ENCODE measurements at regions not wholly inside any gene's neighbourhood (a gene's known extent, or its start where the extent isn't known, plus 50 kb on each side); places are given as distances from the start of the nearest gene placed in this dataset.
"Not testable (repeated sequence)": the region's sequence is repeated elsewhere in the genome, so short reads cannot be mapped to it uniquely, and the experiment has no call there.

- ATAC-seq (no peak), DNase-seq (no peak)
Observed at GRCh38 chr6:10343320-10343719, 71.6 kb downstream of the TFAP2A start.

DNA sequence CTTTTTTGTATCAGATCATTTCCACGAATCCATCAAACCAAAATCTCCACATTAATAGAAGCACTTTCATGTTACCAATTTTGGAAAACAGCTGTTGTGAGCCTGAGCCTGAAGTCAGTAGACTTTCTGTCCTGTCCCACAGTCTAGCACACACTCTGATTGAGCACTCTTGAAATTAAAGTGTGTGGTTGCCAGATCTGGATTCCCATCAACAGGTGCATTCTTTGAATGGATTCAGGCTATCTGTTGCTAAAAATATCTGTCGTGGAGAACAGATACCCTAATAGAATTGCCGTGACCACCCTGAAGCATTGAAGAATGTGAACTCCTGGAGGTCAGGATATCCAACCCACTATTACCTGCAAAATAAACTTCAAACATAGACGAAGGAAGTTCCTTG lies 73.3 kb downstream of the TFAP2A start:
- no peak for ATAC-seq

DNA sequence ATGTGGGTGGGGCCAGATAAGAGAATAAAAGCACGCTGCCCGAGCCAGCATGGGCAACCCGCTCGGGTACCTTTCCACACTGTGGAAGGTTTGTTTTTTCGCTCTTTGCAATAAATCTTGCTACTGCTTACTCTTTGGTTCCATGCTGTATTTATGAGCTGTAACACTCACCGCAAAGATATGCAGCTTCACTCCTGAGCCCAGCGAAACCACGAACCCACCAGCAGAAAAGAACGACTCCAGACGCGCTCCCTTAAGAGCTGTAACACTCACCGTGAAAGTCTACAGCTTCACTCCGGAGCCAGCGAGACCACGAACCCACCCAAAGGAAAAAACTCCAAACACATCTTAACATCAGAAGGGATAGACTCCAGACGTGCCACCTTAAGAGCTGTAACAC lies 76.7 kb downstream of the TFAP2A start:
- ATAC-seq (no peak), DNase-seq (no peak)

More for the DNA sequence above, 73.3 kb downstream of the TFAP2A start:
- no peak for DNase-seq

- DNase-seq, ATAC-seq: not testable (repeated sequence)
Observed at GRCh38 chr6:10337376-10337775, 77.5 kb downstream of the TFAP2A start.

GRCh38 chr6:10332111-10332510 lies 82.8 kb downstream of the TFAP2A start:
- DNase-seq (no peak), ATAC-seq (no peak)

- no peak for ATAC-seq
- DNase-seq, result no peak
Observed at GRCh38 chr6:10331334-10331968, 83.4 kb downstream of the TFAP2A start.

DNA sequence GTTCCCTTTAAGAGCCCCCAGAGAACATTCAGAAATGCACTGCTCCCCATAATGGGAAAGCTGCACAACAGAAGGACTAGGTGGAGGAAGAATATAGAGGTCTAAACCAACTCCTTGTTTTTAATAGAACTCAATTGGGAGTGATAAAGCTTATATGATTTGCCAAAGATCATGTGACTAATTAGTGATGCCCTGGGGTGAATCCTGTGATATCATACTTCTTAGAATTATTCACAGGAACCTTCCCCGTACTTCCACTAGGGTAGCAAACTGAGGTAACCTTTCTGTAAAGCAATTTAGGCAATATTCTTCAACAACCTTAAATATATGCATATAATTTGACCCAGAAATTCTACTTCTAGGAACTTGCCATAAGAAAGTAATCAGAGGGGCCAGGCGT lies 84.4 kb downstream of the TFAP2A start:
- no peak for DNase-seq
- no peak for ATAC-seq

GRCh38 chr6:10323018-10323417 lies 91.9 kb downstream of the TFAP2A start:
- ATAC-seq (no peak), DNase-seq (no peak)

DNA sequence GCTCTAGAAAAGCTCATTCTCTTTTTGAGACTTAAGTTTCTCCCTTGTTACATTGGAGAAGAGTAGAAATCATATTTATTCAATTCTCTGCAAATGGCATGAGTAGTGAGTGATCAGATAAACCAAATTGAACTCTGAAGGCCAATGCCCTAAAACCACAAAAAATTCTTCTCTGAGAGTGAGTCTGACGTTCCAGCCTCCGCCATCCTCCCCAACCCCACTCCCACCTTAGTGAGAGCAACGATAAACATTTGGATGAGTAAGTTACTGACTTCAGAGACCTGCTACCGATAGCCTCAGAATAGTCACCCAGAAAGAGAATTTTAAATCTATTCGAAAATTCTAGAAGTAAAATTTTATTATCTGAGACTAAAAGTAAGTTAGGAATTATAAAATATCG lies 94.6 kb downstream of the TFAP2A start:
- ATAC-seq, result no peak
- no peak for DNase-seq

DNA sequence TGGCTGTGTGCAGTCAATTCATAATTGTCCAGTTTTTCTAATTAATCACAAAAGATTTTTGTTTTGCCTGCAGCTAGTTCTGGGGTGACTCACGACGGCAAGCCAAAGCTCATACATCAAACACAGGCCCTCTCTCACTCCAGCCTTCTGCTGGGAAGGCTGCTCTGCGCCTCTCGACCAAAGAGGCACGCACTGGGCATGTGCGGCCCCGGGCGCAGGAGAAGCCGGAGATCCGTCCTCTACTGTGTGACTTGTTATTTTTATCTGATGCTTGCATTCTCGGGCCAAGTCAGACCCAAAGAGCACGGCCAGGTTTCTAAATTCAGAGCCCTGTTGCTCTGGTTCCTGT lies 98.5 kb downstream of the TFAP2A start:
- ATAC-seq, result no peak
- no peak for DNase-seq

DNA sequence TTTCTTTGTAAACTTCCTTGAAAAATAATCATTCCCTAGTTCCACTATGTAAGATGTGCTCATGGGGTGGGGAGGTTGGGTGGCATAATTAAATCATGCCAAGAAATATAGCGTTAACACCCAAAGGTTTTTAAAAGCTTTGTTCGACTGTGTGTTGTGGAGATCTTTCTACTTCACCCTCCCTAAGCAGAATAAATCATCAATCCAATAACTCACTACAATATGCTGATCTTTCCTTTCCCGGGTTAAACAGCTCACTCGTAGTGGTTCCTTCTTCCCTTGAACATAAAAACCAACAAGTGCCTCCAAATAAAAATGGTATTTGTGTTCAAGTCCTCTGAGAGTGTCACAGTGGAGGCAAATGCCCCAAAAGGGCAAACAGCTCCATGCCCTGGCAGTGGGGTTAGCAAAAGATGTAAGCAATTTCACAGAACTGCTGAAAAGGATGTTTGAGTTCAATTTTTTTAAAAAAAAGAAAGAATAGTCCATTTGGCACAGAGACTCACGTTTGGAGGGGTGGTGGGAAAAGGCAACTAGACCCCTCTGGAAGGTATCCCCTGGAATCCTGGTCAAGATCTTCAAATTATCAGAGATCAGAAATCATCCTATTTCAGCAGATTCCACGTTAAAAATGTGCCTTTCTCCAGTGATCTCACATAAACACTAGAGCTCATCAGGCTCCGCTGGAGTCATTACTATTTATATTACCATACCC lies 99.1 kb downstream of the TFAP2A start:
- DNase-seq (no peak), ATAC-seq (no peak)

GRCh38 chr6:10315034-10315433 lies 99.8 kb downstream of the TFAP2A start:
- DNase-seq, result no peak
- no peak for ATAC-seq

DNA sequence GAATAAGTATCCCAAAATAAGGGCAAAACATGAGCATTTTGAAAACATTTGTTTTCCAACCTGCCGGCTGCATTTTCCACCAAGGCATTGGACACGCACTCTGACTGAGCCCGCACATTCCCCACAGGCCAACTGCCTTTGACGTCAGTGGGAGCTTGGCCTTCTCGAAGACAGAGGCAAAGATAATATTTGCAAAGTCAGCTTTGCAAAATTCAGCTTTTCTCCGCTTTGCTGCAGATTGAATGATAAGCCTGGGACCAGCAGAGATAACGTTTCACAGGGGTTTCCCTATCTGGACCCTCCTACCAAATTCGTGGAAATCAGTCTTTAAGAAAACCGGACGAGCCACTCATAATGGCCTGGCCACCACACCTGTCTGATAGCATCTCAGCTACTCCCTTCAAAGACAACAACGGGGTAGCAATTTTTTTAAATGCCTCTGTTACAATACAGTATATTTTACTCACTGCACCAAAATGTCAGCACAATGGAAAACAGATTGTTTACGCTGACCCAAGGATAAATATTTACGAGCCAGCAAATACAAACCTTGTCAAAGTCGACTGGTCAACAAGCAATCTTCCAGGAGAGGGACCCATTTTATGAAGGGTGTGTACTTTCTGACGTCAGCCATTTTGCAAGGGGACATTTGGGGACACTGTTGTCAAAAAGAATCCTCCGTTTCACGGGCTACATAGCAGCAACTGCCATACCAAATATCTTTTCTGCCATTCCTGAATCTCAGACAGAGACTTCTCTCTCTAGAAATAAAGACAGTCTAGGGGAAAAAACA lies 100.5 kb downstream of the TFAP2A start:
- ATAC-seq (no peak), DNase-seq (no peak)

DNA sequence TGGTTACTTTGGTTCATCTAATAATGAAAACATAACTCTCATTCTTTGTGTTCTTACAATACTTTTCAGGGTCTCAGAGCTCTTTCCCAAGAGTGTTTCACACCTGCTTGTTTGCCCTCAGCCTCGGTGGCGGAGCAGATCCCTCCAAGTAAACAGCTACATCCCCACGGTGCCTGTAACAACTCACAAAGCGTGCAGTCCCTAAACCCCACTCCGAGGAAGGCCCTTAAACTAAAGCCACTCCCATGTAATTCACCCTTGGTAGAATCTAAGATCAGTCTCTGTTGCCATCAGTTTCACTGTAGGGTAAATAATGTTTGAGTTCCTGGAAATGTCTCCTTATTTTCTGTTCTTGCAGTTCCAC lies 101.1 kb downstream of the TFAP2A start:
- DNase-seq (no peak), ATAC-seq (no peak)

DNA sequence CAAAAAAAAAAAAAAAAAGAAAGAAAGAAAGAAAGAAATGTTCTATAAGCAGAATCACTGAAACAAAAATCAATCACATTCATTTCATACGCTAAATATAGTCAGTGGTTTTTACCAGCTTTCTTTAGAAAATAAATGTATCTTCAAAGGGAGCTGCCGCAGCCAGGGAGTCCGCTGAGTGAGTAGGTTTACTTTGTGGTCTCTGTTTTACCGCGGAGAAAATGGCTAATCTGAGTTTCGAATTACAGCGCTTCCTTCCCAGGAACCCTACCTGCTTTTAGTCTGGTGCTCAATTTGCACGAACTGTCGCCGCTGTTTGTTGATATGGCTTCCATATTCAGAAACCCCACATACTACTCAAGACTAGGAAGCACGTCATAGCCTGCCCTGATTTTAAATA lies 102.4 kb downstream of the TFAP2A start:
- no peak for ATAC-seq
- DNase-seq, result no peak

GRCh38 chr6:10311546-10312405 lies 103.1 kb downstream of the TFAP2A start:
- DNase-seq, ATAC-seq: not testable (repeated sequence)

DNA sequence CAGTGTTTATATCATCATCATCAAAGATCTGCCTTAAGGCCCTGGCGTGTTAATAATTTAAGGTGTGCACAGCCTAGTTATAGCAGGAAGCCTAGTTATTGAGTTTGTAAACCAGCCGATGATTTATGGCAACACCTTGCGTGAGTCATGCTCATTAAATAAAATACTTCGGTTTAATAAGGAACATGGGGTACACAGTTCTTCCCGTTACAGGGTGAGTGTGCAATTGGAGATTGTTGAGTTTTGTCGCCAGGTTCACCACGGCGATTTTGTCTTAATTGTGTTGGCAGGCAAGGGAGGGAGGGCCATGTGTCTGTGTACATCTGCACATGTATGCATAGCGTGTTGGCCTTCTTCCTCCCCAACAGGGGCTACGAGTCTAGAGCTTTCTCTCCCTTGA lies 104.0 kb downstream of the TFAP2A start:
- ATAC-seq, result no peak
- DNase-seq, result no peak

DNA sequence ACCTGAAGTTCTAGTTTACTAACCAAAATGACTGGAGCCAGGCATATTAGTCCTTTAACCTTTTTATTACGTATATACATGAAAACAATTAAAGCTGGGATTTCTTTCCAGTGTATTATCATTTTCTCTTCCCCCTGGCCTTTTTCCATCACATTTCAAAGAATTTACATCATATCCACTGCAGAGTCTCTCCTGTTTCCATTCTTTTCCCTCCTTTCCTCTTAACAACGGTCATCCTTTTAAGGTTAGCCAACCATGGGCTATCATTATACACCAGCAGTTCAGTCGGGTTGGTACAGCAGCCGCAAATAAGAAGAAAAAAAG lies 104.6 kb downstream of the TFAP2A start:
- ATAC-seq (no peak), DNase-seq (no peak)

DNA sequence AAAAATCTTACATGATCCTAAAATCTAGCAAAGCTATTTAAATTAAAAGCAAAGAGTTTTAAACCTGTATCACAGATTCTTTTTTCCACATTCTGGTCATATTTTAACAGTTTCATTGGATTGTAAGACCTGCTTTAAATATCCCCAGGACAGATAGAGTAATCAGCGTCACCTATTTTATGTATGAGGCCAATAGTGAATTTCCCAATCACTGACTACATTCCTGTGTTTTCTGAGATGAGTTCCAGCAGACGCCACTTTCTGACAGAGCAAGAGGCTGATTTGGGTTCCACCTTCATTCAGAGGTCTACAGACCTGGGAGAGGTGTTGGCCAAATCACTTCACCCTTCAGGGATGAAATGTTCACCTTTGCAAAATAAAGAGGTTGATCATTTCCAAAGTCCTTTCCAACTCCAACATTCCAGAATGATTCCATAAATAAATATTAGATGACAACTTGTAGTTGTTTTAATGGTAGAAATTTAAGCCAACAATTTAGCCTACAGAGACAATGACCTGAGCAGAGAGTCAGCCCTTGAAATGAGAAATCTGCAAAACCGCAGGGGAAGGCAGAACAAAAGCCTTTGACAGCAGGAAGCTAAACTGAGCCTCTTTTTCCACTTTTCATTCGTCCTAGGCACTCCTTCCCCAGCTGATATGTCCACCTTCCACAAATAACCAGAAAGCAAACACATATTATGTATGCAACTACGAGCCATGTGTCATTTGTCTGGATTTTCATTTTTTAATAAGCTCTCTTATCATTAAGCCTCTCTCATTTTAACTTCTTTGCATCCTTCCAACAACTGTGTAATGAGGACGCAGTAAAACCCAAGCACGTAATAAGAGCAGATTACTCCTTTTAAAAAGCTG lies 105.2 kb downstream of the TFAP2A start:
- no peak for DNase-seq
- no peak for ATAC-seq

GRCh38 chr6:10307476-10307875 lies 107.4 kb downstream of the TFAP2A start:
- DNase-seq (no peak), ATAC-seq (no peak)

- DNase-seq (no peak), ATAC-seq (no peak)
Observed at GRCh38 chr6:10307028-10307427, 107.8 kb downstream of the TFAP2A start.

All from stimulated activated naive CD8-positive, alpha-beta T cell treated with anti-CD3 and anti-CD28 coated beads, Interleukin-15, Interleukin-2, amounts not matched to agents 100 U/mL and 50 U/mL, for 24 hours (primary cell).